GM18499 (cell line): ENCODE measurements at regions not wholly inside any gene's neighbourhood (a gene's known extent, or its start where the extent isn't known, plus 50 kb on each side); places are given as distances from the start of the nearest gene placed in this dataset.

ENCODE experiments used
- ATAC-seq: cut with Tn5 transposase; IDR thresholded peaks from one replicate; pipeline ENCODE4 v1.9.1; 2021; ENCODE audit warnings: moderate number of reproducible peaks; ENCODE audit not compliant: insufficient read depth, unreplicated experiment

GRCh38 chr4:53921856-53922255 lies 142.5 kb downstream of the CHIC2 start:
- ATAC-seq: no peak

- no peak for ATAC-seq
Measured at GRCh38 chr4:53920883-53921282, 143.5 kb downstream of the CHIC2 start.

GRCh38 chr4:53920116-53920515 lies 144.3 kb downstream of the CHIC2 start:
- no peak for ATAC-seq

- ATAC-seq: no peak
Measured at GRCh38 chr4:53919535-53919934, 144.9 kb downstream of the CHIC2 start.

GRCh38 chr4:53917729-53918128 lies 146.7 kb downstream of the CHIC2 start:
- no peak for ATAC-seq

- ATAC-seq: no peak
Measured at GRCh38 chr4:53916431-53916889, 147.9 kb downstream of the CHIC2 start.

GRCh38 chr4:53914313-53915016 lies 149.9 kb downstream of the CHIC2 start:
- no peak for ATAC-seq

GRCh38 chr4:53913771-53914170 lies 150.6 kb downstream of the CHIC2 start:
- no peak for ATAC-seq

- no peak for ATAC-seq
Measured at GRCh38 chr4:53912766-53913497, 151.5 kb downstream of the CHIC2 start.

GRCh38 chr4:53908661-53909078 lies 155.7 kb downstream of the CHIC2 start:
- no peak for ATAC-seq

- no peak for ATAC-seq
Measured at GRCh38 chr4:53907772-53908171, 156.6 kb downstream of the CHIC2 start.

- no peak for ATAC-seq
Measured at GRCh38 chr4:53906606-53907190, 157.7 kb downstream of the CHIC2 start.

GRCh38 chr4:53905941-53906377 lies 158.4 kb downstream of the CHIC2 start:
- no peak for ATAC-seq

GRCh38 chr4:53905276-53905940 lies 159.0 kb downstream of the CHIC2 start:
- no peak for ATAC-seq

- no peak for ATAC-seq
Measured at GRCh38 chr4:53902786-53903185, 161.6 kb downstream of the CHIC2 start.

GRCh38 chr4:53900271-53900649 lies 164.1 kb downstream of the CHIC2 start:
- ATAC-seq: no peak

- ATAC-seq: no peak
Measured at GRCh38 chr4:53899586-53900270, 164.7 kb downstream of the CHIC2 start.

GRCh38 chr4:53895137-53895536 lies 169.3 kb downstream of the CHIC2 start:
- no peak for ATAC-seq

- ATAC-seq: no peak
Measured at GRCh38 chr4:53890461-53890860, 173.9 kb downstream of the CHIC2 start.

- ATAC-seq: no peak
Measured at GRCh38 chr4:53889326-53890055, 174.9 kb downstream of the CHIC2 start.
